ENCODE measurements at regions not wholly inside any gene's neighbourhood (a gene's known extent, or its start where the extent isn't known, plus 50 kb on each side); places are given as distances from the start of the nearest gene placed in this dataset.

GRCh38 chr2:167855211-167855610, 392.2 kb downstream of the STK39 start:
- Histone ChIP-seq H3K36me3 (ENCODE audit: insufficient read depth, low read length) (no peaks in the 10 kb centered on the region), H3K9ac (ENCODE audit: low read length) (no peak overlapping the region), H2AFZ (ENCODE audit: low read depth, low read length) (no peak overlapping the region), H3K4me3 (ENCODE audit: low read length) (no peak overlapping the region), H3F3A (ENCODE audit: insufficient read depth, low read length, poor library complexity, severe bottlenecking) (no peaks in the 10 kb centered on the region), H3K9me2 (ENCODE audit: insufficient read depth, low read length) (no peaks in the 10 kb centered on the region), H4K20me1 (ENCODE audit: insufficient read depth) (no peaks in the 10 kb centered on the region), H3K4me2 (ENCODE audit: low read length) (no peak overlapping the region), H3K27me3 (ENCODE audit: insufficient read depth, low read depth, low read length) (no peaks in the 10 kb centered on the region), H3K79me2 (replicated peaks; ENCODE audit: insufficient read depth, low read length) (no peaks in the 10 kb centered on the region), H3K27ac (ENCODE audit: low read length) (no peak overlapping the region), H3K9me3 (ENCODE audit: low read length) (no peaks in the 10 kb centered on the region)
- no peak for TF ChIP-seq SMC3 (conservative IDR thresholded peaks at IDR 0.05; ENCODE audit: poor library complexity)
- no peak for TF ChIP-seq CTCF (IDR thresholded peaks at IDR 0.05; ENCODE audit: poor library complexity, severe bottlenecking)
- TF ChIP-seq MXI1 (conservative IDR thresholded peaks at IDR 0.05; ENCODE audit: poor library complexity, severe bottlenecking) = no peak
- no peak for TF ChIP-seq RAD21 (conservative IDR thresholded peaks at IDR 0.05)
- no peak for TF ChIP-seq EZH2 (IDR thresholded peaks at IDR 0.05; ENCODE audit: borderline replicate concordance, insufficient read depth, low read length, poor library complexity, severe bottlenecking)
- TF ChIP-seq REST (IDR thresholded peaks at IDR 0.05; ENCODE audit: borderline replicate concordance) = no peak
- no peak for TF ChIP-seq EP300 (conservative IDR thresholded peaks at IDR 0.05; ENCODE audit: poor library complexity, severe bottlenecking)
- no peak for TF ChIP-seq TAF1 (IDR thresholded peaks at IDR 0.05; ENCODE audit: low read depth)
- no peak for TF ChIP-seq POLR2AphosphoS5 (IDR thresholded peaks at IDR 0.05)

- Histone ChIP-seq H2AFZ (ENCODE audit: low read depth, low read length) (no peak overlapping the region), H3K9me3 (ENCODE audit: low read length) (no peaks in the 10 kb centered on the region), H3K9ac (ENCODE audit: low read length) (no peak overlapping the region), H3K27me3 (ENCODE audit: insufficient read depth, low read depth, low read length) (no peaks in the 10 kb centered on the region), H3K36me3 (ENCODE audit: insufficient read depth, low read length) (no peaks in the 10 kb centered on the region), H3F3A (ENCODE audit: insufficient read depth, low read length, poor library complexity, severe bottlenecking) (no peaks in the 10 kb centered on the region), H3K9me2 (ENCODE audit: insufficient read depth, low read length) (no peaks in the 10 kb centered on the region), H3K4me2 (ENCODE audit: low read length) (no peak overlapping the region), H4K20me1 (ENCODE audit: insufficient read depth) (no peaks in the 10 kb centered on the region), H3K4me3 (ENCODE audit: low read length) (no peak overlapping the region), H3K27ac (ENCODE audit: low read length) (no peak overlapping the region), H3K79me2 (replicated peaks; ENCODE audit: insufficient read depth, low read length) (no peaks in the 10 kb centered on the region)
- TF ChIP-seq EZH2 (IDR thresholded peaks at IDR 0.05; ENCODE audit: borderline replicate concordance, insufficient read depth, low read length, poor library complexity, severe bottlenecking) = no peak
- no peak for TF ChIP-seq CTCF (IDR thresholded peaks at IDR 0.05; ENCODE audit: poor library complexity, severe bottlenecking)
- no peak for TF ChIP-seq EP300 (conservative IDR thresholded peaks at IDR 0.05; ENCODE audit: poor library complexity, severe bottlenecking)
- TF ChIP-seq POLR2AphosphoS5 (IDR thresholded peaks at IDR 0.05) = no peak
- no peak for TF ChIP-seq TAF1 (IDR thresholded peaks at IDR 0.05; ENCODE audit: low read depth)
- no peak for TF ChIP-seq MXI1 (conservative IDR thresholded peaks at IDR 0.05; ENCODE audit: poor library complexity, severe bottlenecking)
- no peak for TF ChIP-seq SMC3 (conservative IDR thresholded peaks at IDR 0.05; ENCODE audit: poor library complexity)
- no peak for TF ChIP-seq REST (IDR thresholded peaks at IDR 0.05; ENCODE audit: borderline replicate concordance)
- no peak for TF ChIP-seq RAD21 (conservative IDR thresholded peaks at IDR 0.05)
These were observed 393.7 kb downstream of the STK39 start for GRCh38 chr2:167853717-167854116.

Measured in neural cell (in vitro differentiated cells).